ENCODE measurements at regions not wholly inside any gene's neighbourhood (a gene's known extent, or its start where the extent isn't known, plus 50 kb on each side); places are given as distances from the start of the nearest gene placed in this dataset.

- H3K27ac ChIP-seq (ENCODE audit: low read depth, low read length): no peak overlapping the region
- H3K27me3 ChIP-seq (ENCODE audit: control insufficient read depth, insufficient read depth, low read length): no peaks in the 10 kb centered on the region
- TF ChIP-seq CTCF (IDR thresholded peaks at IDR 0.05; ENCODE audit: low read depth, low read length): no peak
- H3K4me3 ChIP-seq (ENCODE audit: low read depth, low read length): no peak overlapping the region
- DNase-seq (ENCODE audit: low read depth, low spot score): no peak
- ChIA-PET POLR2A (no interaction called here), CTCF (no interaction called here)
- H3K9me3 ChIP-seq (ENCODE audit: control insufficient read depth, insufficient read depth, low read length): peaks cover 3% of the 10 kb centered on the region; the same call in 1 of the 2 replicates
These were observed 199.6 kb upstream of the HNMT start for GRCh38 chr2:137764646-137765045.

GRCh38 chr2:137769406-137769805 is 194.9 kb upstream of the HNMT start:
- TF ChIP-seq CTCF (IDR thresholded peaks at IDR 0.05; ENCODE audit: low read depth, low read length): no peak
- ChIA-PET CTCF (no interaction called here), POLR2A (no interaction called here)
- Histone ChIP-seq H3K27ac (ENCODE audit: low read depth, low read length) (no peak overlapping the region), H3K27me3 (ENCODE audit: control insufficient read depth, insufficient read depth, low read length) (no peaks in the 10 kb centered on the region), H3K9me3 (ENCODE audit: control insufficient read depth, insufficient read depth, low read length) (no peaks in the 10 kb centered on the region; the same call in 1 of the 2 replicates), H3K4me3 (ENCODE audit: low read depth, low read length) (no peak overlapping the region)
- no peak for DNase-seq (ENCODE audit: low read depth, low spot score)

- POLR2A ChIA-PET: no interaction called here
These were observed 194.1 kb upstream of the HNMT start for GRCh38 chr2:137770166-137770565.

GRCh38 chr2:137771064-137771463 is 193.2 kb upstream of the HNMT start:
- H3K27me3 ChIP-seq (ENCODE audit: control insufficient read depth, insufficient read depth, low read length): no peaks in the 10 kb centered on the region
- no peak overlapping the region for H3K4me3 ChIP-seq (ENCODE audit: low read depth, low read length)
- TF ChIP-seq CTCF (IDR thresholded peaks at IDR 0.05; ENCODE audit: low read depth, low read length): no peak
- DNase-seq (ENCODE audit: low read depth, low spot score): no peak
- ChIA-PET POLR2A (no interaction called here), CTCF (no interaction called here)
- no peaks in the 10 kb centered on the region; the same call in 1 of the 2 replicates for H3K9me3 ChIP-seq (ENCODE audit: control insufficient read depth, insufficient read depth, low read length)
- no peak overlapping the region for H3K27ac ChIP-seq (ENCODE audit: low read depth, low read length)

More at GRCh38 chr2:137770166-137770565, 194.1 kb upstream of the HNMT start:
- no peak for DNase-seq (ENCODE audit: low read depth, low spot score)
- H3K4me3 ChIP-seq (ENCODE audit: low read depth, low read length): no peak overlapping the region
- CTCF ChIA-PET: no interaction called here
- no peaks in the 10 kb centered on the region; the same call in 1 of the 2 replicates for H3K9me3 ChIP-seq (ENCODE audit: control insufficient read depth, insufficient read depth, low read length)
- no peak overlapping the region for H3K27ac ChIP-seq (ENCODE audit: low read depth, low read length)
- H3K27me3 ChIP-seq (ENCODE audit: control insufficient read depth, insufficient read depth, low read length): no peaks in the 10 kb centered on the region
- no peak for TF ChIP-seq CTCF (IDR thresholded peaks at IDR 0.05; ENCODE audit: low read depth, low read length)

- no peak overlapping the region for H3K27ac ChIP-seq (ENCODE audit: low read depth, low read length)
- ChIA-PET POLR2A (no interaction called here), CTCF (no interaction called here)
- H3K27me3 ChIP-seq (ENCODE audit: control insufficient read depth, insufficient read depth, low read length): no peaks in the 10 kb centered on the region
- H3K4me3 ChIP-seq (ENCODE audit: low read depth, low read length): no peak overlapping the region
- no peak for TF ChIP-seq CTCF (IDR thresholded peaks at IDR 0.05; ENCODE audit: low read depth, low read length)
- no peaks in the 10 kb centered on the region; the same call in 1 of the 2 replicates for H3K9me3 ChIP-seq (ENCODE audit: control insufficient read depth, insufficient read depth, low read length)
- DNase-seq (ENCODE audit: low read depth, low spot score): no peak
These were observed 191.8 kb upstream of the HNMT start for GRCh38 chr2:137772451-137772850.

All from AG04450 (cell line).